NCI-H2196 treated with DMSO at 0.1 percent for 48 hours (cell line): ENCODE measurements at regions not wholly inside any gene's neighbourhood (a gene's known extent, or its start where the extent isn't known, plus 50 kb on each side); places are given as distances from the start of the nearest gene placed in this dataset.

Experiments
- DNase-seq: peaks from one replicate; lab custom pipeline; 2025; ENCODE audit not compliant: unreplicated experiment; lab: John Stamatoyannopoulos, UW

DNA sequence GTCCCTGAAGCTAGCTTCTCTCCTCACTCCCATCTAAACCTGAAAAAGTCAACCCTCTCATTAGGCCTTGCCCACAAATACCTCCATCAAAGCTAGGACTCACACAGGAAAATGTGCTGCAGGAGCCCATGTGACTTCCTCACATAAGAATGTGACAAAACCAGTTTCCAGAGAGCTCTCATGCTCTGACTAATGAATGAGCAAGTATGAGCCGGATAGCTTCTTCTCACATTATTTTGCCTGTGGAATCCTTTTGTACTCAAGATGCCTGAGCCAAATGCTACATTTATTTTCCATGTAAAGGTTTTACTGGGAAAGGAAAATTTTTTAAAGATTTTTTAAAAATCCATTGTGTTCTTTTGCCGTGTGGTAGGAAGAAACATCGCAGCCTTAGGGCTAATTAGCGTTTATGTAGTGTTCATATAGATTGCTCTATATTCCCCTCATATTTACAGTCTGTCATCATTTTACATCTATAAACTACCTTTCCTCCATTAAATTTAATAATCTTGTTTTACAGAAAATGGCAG is 68.6 kb upstream of the CCN6 start:
- peak; percentile 64 for DNase-seq

DNA sequence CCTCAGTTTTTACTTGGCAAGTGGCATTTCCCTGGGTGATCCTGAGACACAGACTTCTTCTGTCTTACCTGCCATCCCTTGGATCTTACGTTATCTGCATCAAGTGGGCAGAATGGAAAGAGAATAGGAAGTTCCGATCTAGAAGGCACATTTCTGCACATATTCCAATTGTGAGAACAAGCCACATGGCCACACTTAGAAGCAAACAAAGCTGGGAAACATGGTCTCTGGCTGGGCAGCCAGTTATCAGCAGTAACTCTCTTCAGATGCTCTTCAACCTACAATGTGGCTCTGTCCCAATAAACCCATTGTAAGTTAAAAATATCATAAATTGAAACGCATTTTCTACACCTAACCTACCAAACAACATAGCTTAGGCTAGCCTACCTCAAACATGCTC is 67.3 kb upstream of the CCN6 start:
- DNase-seq = no peak

- DNase-seq = peak; percentile 8
Measured at GRCh38 chr6:111987295-111987694, 66.6 kb upstream of the CCN6 start.

DNA sequence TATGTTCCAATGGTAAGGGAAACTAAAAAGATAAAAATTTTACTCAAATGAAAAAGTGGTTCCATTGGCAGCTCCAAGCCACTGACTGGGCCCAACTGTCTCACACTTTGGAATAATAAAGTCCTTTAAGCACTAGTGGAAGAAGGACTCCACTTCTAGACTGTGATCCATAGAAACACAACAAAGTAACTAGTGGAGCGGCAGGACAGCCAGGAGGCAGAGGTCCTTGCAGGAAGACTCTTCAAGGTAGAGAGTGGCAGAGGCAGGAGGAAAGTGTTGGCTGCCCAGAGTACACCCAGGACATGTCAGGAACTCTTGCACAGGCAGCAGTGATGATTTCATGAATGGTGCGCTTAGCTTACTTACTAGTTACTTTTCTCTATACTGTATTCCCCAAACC is 65.0 kb upstream of the CCN6 start:
- no peak for DNase-seq

- no peak for DNase-seq
Measured at GRCh38 chr6:111989743-111990142, 64.2 kb upstream of the CCN6 start.

DNA sequence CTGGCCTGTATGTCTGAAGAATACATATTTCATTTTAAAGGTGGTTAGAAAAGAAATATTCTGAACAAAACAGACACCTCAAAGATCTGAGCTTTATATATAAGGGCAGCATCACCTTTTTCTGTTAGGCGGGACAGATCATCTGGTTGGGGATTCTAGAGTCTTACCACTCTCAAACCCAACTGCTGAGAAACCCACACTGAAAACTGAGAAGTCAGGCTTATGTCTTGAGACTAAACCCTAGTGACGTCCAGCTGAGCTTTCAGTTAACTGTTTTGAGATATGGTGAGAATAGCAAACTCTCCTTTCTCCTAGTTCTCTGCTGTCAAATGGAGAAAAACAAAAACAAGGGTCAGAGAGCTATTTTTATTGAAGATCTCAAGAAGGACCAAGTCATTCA is 63.7 kb upstream of the CCN6 start:
- DNase-seq = no peak

- no peak for DNase-seq
Measured at GRCh38 chr6:111992851-111993250, 61.1 kb upstream of the CCN6 start.

DNA sequence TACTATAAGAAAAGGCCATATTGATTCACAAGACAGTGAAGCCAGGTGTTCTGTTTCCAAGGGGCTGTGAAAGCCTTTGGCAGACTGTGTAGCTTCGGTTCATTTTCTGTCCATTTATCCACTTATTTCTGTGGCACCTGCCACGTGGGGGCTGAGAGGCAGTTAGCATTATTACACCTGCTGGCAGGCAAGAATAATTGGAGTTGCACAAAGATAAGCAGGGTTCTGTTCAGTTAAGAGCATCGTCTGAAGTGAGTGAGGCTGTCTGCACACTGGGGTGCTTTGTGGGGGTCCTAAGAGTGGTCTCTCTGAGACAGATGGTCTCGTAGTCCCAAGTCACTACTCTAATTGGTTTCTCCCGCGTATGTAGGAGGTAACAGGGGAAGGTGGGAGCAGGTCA is 60.6 kb upstream of the CCN6 start:
- DNase-seq = no peak

DNA sequence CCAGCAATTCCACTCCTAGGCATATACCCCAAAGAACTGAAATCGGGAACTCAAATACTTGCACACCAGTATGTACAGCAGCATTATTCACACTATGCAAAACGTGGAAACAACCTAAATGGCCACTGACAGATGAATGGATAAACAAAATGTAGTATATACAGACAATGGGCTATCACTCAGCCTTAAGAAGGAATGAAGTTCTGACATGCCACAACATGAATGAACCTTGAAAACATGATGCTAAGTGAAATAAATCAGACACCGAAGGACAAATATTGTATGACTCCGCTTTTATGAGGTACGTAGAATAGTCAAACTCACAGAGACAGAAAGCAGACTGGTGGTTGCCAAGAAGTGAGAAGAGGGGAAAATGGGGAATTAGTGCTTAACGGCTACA is 59.1 kb upstream of the CCN6 start:
- no peak for DNase-seq

DNA sequence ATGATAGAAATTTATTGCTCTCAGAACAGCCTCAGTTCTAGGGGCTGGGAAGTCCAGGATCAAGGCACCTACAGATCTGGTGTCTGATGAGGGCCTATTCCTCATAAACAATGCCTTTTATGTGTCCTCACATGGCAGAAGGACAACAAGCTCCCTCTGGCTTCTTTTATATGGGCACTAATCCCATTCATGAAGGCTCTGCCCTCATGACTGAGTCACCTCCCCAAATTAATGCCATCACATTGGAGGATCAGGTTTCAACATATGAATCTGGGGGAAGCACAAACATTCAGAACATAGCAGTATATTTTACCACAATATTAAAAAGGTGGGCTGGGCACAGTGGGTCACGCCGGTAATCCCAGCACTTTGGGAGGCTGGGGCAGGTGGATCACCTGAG is 58.5 kb upstream of the CCN6 start:
- DNase-seq = no peak

DNA sequence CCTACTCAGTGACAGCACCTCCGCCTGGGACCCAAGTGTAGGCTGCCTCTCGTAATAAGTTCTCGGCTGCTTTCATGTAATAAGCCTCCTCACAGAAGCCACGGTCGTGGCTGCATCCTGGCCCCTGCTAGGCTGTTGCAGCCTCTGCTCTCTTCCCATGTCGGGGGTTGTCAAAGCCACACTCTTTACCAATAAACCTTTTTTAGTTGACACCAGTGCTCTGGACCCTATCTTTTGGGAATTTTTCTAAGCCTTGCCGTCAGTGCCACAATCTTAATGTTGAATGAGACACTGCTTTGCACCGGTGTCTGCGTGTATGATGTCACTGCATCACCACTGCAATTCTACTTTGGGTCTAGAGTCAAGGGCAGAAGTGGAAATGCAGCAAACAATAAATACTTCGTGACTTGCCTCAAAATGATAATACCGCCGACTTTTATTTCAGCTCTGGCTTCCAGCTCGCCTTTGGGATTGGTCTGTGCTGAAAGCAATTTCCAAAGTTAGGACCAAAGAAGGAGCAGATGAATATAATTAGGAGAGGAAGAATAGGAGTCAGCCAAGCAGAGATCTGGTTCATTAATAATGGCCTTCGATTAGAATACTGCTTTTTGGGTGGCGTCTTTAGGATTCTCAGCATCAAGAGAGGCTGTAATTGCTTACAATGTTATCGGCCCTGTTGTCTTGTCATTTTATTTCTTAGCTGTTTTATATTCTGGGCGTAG is 57.6 kb upstream of the CCN6 start:
- no peak for DNase-seq

GRCh38 chr6:111997078-111997852 is 56.6 kb upstream of the CCN6 start:
- peak; percentile 76 for DNase-seq

DNA sequence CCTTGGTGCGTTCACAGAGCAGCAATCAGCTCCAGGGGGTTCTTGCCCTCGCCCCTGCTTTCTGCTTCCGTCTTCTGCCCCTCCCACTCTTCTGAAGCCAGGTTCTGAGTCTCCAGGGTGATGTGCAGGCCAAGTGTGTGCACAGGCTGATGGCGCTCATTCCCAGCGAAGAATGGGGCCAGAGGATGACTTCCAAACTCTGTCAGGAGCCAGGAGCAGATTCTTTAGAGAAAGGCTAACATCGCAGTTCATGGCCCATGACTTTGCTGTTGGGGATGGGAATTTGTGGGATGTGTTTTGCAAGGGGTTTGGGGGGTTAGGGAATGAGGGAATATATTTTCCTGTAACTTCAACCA is 56.1 kb upstream of the CCN6 start:
- no peak for DNase-seq

DNA sequence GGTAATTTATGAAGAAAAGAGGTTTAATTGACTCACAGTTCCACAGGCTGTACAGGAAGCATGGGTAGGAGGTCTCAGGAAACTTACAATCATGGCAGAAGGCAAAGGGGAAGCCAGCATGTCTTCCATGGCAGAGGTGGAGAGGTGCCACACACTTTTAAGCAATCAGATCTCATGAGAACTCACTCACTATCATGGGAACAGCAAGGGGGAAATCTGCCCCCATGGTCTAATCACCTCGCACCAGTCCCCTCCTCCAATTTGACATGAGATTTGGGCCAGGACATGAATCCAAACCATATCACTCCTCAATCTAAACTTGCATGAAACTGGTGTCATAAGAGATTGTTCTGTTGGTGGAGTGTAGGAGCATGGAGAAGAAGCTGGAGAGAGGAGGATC is 51.6 kb upstream of the CCN6 start:
- no peak for DNase-seq
